CD4-positive, alpha-beta T cell treated with Interleukin-4 for 1 hour (primary cell): ENCODE measurements at regions not wholly inside any gene's neighbourhood (a gene's known extent, or its start where the extent isn't known, plus 50 kb on each side); places are given as distances from the start of the nearest gene placed in this dataset.
"Not testable (repeated sequence)": the region's sequence is repeated elsewhere in the genome, so short reads cannot be mapped to it uniquely, and the experiment has no call there.

Experiments
- DNase-seq, 2 donors: peaks; one replicate each; pipeline ENCODE4 v3.0.0-alpha.2; 2020 to 2022

DNA sequence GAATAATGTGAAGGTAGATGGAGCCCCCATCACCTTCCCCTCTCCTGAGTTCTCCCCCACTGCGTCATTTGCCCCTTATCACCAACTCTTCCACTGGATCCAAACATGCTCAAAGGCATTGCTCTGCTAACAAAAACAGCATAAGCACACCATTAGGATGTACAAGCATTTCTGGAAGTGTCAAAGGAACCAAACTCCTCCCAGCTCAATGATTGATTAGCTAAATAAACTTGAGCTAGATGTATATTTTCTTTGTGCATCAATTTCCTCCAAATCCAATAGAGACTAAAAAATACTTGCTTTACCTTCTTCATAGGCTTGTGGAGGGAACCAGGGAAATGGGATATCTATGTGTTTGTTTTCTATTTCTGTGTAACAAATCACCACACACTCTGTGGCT lies 248.4 kb upstream of the JARID2 start:
- no peak for DNase-seq

DNA sequence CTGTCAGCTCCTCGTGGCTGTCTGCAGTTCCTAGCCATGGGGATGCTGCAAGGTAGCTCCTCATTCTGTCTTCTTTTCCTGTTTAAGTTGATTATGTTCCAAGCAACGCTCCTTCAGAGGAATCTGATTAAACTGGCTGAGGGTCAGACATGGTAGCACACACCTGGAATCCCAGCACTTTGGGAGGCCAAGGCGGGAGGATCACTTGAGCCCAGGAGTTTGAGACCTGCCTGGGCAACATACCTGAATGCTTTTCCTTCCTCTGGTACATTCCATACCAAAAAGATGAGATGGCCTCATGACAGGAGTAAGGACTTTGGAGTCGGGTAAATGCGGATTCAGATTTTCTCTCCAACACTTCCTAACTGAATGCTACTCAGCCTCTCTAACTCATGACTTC lies 246.8 kb upstream of the JARID2 start:
- DNase-seq = no peak

DNA sequence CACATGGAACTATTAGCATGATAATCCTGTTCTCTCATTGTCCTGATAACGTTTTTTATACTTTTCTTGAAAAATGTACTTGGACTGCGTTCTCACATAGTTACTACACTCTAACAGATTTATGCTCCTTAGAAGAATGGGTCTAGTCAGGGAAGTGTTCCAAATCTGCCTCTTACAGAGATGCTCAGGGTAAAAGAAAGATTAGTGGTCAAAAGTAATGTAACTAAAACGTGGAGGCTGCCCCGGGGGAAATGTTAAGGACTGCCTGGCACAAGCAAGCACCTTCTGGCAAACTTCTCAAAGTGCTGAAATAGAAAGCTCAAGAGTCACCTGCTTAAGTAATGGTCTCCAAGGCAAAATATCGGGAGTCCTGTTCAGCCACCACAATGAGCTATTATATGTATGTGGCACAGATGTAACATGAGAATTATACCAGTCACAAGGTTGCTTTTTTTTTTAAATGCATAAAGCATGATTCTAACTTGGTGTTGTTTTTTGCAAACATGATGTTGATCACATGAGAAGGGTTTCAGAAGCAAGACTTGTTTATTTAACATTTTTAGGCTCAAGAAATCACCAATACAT lies 244.5 kb upstream of the JARID2 start:
- no peak for DNase-seq

DNA sequence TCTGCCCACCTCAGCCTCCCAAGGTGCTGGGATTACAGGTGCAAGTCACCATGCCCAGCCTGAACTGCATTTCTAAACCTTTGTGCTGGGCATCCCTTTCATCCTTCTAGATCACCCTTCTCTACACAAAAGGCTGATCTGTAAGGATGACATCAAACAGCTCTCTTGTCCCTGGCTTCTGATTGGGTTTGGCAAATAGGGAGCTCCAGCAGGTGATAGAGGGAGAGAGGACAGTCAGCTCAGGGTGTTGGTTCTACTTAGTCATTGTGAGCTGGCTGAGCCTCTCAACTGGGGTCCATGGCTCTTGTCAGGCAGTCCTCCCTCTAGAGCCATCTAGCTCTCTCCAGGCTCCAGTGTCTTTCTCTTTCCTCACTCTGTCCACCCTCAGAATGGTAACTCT lies 237.6 kb upstream of the JARID2 start:
- no peak for DNase-seq

DNA sequence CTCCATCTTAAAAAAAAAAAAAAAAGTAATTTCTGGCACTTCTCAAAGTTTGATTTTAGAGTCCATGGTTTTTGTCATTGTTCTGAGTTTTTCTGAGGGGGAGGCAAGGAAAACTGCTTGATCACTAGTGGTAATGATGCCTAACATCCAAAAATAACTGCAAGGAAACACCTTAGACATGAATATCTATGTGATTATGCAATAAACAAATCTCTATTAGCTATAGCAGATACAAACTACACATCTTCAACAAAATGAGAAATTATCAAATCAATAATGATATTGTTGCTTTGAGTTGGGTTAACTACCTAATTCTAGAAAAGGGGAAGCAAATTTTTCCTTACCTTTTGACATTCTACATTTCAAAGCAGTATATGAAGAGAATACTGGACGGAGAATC lies 230.9 kb upstream of the JARID2 start:
- DNase-seq = no peak

DNA sequence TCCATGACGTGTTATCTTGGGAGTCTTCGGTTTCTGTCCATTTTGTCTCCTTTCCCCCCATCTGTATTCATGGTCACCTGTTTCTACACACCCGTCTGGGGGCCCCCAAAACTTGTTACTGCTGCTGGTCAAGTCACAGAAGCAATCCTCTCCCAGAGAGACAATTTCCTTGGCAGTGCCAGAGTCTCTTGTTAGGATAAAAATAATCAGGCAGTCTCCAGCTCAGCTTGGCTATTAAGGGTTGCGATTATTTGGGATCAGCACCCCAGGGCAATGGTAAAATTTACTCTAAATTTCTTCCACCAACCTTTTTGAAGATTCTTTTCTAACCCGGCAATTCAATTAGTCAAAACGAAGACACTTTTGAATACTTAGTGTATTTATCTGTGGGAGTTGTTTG lies 229.1 kb upstream of the JARID2 start:
- no peak for DNase-seq

DNA sequence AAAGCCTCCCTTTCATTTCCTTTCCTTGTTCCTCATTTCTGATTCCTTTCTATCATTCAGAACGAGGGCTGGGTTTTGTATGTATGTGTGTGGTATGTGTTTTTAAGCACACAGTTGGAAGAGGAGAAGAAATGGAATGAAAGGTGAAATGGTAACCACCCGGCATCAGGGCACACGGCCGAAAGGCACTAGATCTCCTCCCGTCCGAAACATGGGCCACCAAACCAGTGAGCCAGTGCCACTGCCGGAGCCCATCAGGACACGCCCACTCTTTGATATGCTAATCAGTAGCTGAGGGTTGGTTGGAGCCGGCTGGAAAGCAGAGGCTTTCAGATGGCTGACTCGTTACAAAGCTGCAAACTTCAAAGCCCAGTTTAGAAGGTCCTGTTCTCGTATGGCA lies 228.6 kb upstream of the JARID2 start:
- DNase-seq = peak in 1 of 2 donors; percentile 16

DNA sequence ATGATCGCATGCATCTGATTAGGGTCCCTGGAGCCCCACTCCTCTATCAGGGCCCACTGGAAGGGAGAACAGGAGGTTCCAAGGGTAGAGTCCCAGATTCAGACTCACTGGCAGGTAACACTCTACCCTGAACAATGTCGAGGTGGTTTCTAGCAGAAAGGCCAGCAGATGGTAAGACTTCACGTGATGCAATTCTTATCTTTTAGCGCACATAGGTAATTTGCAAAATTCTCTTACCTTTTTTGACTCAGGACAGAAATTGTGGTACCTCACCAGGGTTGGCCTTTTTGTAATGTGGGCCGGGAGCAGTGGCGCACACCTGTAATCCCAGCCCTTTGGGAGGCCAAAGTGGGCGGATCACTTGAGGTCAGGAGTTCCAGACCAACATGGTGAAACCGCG lies 228.1 kb upstream of the JARID2 start:
- no peak for DNase-seq

DNA sequence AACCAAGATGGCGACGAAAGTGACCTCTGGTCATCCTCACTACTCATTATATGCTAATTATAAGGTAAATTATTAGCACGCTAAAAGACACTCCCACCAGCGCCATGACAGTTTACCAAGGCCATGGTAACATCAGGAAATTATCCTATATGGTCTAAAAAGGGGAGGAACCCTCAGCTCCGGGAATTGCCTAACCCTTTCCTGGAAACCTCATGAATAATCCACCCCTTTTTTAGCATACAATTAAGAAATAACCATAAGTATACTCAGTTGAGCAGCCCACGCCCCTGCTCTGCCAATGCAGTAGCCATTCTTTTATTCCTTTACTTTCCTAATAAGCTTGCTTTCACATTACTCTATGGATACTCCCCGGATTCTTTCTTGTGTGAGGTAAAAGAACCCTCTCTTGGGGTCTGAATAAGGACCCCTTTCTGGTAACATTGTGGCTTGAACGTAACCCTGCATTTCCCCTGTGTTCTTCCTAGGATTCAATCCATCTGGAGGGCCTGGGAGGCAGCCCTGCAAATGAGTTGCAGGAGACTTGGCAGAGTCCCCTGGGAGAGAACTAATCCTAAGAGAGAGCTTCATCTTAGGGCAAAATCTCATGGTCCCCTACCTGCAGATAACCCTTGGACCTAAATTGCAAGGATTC lies 225.6 kb upstream of the JARID2 start:
- DNase-seq = no peak

DNA sequence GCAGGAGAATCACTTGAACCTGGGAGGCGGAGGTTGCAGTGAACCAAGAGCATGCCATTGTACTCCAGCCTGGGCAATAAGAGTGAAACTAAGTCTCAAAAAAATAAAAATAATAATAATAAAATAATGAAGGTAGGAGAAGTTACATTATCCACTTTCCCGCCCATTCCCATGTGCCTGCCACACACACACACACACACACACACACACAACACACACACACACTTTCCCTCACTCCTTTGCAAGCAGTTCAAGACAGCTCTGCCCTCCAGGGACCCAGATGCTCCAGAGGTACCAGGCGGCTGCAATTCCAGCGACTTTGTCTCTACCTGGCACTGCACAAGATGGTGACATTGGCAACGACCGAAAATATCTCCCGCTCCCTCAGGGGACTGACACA lies 224.8 kb upstream of the JARID2 start:
- no peak for DNase-seq

DNA sequence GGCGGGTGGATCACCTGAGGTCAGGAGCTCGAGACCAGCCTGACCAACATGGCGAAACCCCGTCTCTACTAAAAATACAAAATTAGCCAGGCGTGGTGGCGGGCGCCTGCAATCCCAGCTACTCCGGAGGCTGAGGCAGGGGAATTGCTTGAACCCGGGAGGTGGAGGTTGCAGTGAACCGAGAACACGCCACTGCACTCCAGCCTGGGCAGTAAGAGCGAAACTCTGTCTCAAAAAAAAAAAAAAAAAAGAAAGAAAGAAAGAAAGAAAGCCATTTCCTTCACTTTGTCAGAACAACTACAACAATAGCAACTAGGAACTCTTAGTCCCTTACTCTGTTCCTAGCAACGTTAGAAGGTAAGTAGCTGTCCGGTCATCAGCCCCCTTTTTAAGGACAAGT lies 222.9 kb upstream of the JARID2 start:
- DNase-seq = not testable (repeated sequence)

DNA sequence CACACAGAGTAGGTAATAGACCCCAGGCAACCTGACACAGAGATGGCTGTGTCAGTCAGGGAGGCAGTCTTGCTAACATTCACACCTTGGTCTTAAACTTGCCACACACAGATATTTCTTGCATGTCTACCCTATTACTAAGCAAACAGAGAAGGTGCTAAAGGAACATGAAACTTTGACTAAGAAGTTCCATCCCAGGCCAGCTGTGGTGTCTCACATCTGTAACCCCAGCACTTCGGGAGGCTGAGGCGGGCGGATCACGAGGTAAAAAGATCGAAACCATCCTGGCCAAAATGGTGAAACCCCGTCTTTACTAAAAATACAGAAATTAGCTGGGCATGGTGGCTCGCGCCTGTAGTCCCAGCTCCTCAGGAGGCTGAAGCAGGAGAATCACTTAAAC lies 222.4 kb upstream of the JARID2 start:
- DNase-seq = peak; percentile 20 to 48

DNA sequence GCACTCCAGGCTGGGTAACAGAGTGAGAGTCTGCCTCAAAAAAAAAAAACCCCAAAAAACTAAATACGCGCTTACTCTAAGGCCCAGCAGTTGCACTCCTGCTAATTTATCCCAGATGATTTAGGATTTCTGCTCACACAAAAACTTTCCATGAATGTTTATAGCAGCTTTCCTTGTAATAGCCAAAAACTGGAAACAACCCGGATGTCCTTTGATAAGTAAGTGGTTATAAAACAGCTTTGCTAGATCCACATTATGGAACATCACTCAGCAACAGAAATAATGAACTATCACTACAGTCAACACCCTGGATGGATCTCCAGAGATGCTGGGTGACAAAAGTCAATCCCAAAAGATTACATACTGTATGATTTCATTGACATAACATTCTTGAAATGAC lies 220.4 kb upstream of the JARID2 start:
- no peak for DNase-seq

DNA sequence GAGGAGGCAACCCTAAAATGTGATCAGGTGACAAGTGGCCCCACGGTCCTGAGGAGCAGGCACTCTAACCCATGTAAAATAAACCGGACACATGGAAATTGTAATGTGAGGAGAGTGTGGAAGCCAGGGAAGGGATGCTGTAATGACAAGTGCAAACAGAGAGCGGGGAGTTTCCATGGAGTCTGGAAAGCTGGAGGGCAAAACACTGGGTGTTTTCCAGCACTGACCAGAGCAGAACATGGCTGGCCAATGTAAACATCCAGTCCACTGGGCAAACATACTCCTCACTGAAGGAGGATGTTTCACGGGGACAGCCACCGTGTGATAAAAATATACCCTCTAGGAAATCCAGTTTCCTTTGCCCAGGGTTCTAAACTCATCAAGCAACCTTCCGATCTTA lies 219.0 kb upstream of the JARID2 start:
- DNase-seq = no peak

DNA sequence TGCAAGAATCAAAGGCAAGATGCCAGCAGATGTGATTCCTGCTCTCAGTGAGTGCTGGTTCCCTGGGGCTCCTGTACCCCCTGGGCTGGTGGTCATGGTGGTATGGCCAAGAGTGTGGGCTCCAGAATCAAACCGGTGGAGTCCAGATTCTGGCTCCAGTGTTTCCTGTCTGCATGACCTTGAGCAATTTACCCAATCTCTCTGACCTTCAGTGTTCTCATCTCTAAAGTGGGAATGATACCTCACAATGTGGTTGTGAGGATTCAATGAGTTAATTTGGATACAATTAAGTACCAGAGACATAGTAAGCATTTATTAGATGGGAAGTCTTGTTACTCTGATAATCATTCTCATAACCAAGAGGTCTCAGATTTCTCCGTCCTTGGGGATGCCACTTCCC lies 218.4 kb upstream of the JARID2 start:
- no peak for DNase-seq

DNA sequence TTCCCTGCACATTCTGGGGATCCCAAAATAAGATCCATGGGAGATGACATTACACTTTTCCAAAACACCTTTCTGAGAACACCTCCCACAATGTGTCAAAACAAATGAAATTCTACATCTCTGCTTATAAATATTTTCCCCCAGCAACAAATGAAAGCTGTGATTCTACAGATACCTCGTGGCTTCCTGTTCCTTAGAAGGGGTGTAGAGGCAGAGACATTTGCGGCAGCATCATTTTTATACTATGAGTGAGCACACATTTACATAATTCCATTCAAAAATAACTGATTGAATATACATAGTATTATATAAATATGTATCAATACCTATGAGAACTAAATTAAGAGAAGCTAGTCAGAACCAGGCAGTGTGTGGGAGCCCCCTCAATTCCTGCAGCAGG lies 213.9 kb upstream of the JARID2 start:
- DNase-seq = no peak

DNA sequence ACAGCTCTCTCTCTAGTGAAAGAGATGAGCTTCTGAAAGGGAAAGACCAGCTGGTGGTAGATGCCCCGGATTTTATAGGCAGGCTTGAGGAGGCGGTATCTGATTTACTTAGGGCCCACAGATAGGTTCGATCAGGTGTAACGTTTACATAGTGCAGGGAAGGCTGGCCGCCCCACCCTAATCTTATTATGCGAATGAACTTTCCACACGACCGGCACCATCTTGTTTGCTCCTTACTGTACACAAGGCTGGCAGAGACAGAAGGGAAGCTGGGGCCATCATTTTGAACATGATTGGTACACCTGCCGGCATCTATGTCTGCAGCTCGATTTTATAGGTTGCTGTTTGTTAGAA lies 212.0 kb upstream of the JARID2 start:
- DNase-seq = no peak

DNA sequence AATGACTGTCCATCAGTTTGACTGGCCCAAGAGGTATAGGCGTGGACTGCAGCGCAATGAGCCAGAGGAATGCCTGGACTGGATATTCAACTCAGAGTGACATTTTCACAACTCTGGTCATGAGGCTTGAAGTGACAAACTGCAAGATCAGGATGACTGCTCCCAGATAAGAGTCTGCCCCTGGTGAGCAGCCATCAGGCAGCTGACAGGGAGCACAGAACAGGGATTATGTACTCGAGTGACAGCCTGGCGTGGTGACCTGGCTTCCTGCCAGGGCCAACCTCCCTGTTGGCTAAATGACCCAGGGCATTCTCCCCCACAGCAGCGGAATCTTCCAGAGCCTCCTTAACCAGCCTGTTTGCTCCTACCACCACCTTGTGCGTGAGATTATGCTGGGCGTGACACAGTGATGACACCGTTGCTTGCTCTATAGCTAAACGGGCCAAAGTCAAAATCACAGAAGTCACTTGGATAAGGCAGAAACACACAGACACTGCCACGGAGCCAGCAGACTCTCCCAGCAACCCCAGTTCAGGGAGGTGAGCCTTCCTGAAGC lies 209.1 kb upstream of the JARID2 start:
- no peak for DNase-seq

DNA sequence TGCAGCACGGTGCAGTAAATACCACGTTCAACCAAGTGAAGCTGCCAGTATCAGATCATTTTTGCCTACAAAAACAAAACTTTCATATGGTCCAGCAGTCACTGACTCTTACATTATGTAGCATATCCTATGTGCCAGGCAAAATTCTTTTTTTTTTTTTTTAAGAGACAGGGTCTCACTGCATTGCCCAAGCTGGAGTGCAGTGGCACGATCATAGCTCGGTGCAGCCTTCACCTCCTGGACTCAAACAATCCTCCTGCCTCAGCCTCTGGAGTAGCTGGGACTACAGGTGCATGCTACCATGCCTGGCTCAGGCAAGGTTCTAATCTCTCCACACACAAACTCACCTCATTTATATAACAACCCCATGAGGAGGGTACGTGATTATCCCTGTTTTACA lies 208.6 kb upstream of the JARID2 start:
- no peak for DNase-seq

DNA sequence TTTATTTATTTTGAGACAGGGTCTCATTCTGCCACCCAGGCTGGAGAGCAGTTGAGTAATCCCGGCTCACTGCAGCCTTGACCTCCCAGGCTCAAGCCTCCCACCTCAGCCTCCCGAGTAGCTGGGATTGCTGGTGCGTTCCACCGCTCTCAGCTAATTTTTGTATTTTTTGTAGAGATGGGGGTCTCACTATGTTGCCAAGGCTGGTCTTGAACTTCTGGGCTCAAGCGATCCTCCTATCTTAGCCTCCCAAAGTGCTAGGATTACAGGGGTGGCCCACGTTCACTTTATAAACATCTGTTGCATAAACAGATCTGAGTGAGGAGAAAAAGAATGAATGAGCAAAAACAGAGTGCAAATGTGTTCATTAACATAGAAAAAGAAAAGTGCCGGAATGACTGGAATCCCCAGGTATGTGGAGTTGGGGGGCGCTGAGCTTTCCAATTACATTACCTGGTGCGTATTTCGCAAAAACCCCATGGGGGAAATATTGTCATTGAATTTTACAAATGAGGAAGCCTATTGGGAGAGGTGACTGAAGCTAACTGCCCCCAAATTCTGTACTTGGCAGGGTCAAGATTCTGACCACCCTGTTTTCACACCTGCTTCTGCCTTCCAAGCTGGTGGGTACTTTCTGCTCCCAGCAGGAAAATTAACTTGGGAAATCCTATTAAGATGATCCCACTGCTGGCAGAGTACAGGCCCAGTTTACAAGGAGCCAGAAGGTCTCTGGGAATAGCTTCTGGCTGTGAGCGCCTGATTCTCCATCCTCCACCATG lies 207.7 kb upstream of the JARID2 start:
- DNase-seq = no peak

DNA sequence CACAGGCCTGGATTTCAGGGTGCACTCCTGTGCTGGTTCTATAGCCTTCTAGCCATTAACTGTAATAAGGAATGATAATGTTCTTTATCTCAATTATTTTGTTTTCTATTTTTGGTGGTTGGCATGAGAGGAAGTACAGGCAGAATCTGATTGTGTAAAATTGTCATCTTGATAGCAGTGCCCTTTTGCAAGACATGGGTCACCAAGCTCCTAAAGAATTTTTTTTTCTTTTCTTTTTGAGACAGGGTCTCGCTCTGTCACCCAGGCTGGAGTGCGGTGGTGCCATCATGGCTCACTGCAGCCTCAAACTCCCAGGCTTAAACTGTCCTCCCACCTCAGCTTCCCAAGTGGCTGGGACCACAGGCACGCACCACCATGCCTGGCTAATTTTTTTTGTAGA lies 206.7 kb upstream of the JARID2 start:
- no peak for DNase-seq

DNA sequence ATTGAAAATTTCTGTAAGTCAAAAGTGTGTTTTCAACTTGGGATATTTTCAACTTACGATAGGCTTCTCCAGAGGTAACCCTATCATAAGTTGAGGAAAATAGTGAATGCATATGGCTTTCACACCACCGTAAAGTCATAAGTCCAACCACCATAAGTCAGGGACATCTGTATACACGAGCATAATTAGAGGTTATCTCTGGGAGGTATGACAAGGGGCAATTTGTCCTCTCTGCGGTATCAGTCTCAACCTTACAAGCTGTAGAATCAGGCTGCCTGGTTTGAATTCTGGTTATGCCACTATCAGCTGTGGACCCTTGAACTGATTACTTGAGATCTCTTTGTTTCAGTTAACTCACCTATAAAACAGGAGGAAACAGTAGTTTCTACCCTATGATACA lies 202.9 kb upstream of the JARID2 start:
- no peak for DNase-seq

DNA sequence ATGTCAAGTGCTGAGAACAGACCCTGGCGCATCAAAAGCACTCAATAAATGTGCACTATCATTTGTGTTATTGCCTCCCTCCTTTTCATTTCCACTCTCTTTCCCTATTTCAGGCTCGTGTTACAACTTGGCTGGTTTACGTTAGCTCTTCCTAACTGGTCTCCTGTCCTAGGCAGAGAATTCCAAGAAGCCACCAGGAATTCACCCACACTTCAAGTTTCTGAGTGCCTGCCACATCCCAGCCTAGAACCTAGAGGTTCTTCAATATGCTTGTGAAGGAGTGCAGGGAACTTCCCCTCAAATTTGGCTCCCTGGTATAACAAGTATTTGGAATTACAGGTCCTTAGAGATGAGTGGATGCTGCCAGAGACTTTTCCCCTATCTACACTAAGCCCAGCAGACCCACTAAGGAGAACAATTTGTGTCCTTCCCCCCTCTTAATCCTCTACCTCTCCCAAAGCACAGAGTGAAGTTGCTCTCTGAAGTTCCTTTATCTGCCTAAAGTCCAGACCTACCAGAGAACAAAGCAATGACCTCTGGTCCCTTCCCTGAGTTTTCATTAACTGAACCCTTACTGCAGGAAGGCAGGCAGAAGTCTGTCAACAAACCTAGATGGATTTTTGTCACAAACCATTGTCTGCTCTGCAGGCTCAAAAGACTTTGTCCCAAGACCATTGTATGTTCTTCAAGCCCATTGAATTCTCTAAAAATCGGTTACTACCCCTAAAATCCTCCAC lies 201.6 kb upstream of the JARID2 start:
- DNase-seq = no peak

DNA sequence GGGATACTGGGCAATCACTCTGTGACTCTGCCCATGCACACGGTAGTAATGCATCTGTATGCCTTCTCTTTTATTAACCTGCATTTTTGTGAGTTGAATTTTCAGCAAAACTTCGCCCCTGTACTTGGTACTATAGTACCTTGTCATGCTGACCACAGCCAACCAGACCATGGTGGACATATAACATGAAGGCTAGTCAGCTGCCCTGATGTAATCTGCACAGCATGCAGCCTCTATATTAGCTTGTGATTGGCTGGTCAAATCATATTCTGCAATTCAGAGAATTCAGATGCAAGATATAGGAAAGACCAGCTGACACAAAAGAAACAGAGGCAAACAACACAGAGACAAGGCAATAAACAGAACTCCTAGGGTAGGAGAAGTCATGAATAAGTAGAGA lies 200.9 kb upstream of the JARID2 start:
- no peak for DNase-seq
